ENCODE measurements at regions not wholly inside any gene's neighbourhood (a gene's known extent, or its start where the extent isn't known, plus 50 kb on each side); places are given as distances from the start of the nearest gene placed in this dataset.

DNA sequence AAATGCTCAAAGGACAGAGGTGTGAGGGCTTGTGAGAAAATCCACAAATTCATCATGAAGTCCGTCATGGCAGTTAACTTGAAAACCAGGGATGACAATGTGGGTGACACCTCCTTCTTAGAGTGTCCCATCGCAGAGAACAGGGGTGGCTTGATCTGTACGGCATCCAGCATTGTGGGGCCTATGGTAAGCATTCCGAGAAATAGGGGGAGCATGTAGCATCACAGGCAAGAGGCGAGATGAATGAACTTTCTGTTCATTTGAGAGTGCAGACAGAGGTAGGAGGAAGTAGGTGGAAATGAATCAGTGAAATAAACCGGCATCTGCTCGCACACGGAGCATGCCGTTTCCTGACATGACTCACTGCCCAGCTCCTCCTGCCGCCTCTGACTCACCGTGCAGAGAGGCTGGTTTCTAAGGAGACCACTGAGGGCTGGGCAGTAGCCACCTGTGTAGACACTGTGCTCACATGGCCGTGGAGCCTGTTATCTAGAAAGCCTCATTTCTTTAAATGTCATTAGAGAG is 339.0 kb downstream of the RFC3 start:
- H3K4me3 ChIP-seq: no peak overlapping the region
- no peaks in the 10 kb centered on the region for H3K36me3 ChIP-seq
- H3K4me1 ChIP-seq: peaks cover 3 to 40% (median 8%) of the 10 kb centered on the region in 3 donors
- no peaks in the 10 kb centered on the region for H3K27me3 ChIP-seq
- TF ChIP-seq EP300 (IDR thresholded peaks at IDR 0.05): no peak
- TF ChIP-seq POLR2AphosphoS5 (IDR thresholded peaks at IDR 0.05): peak; percentile 85
- H3K9me3 ChIP-seq: no peaks in the 10 kb centered on the region
- peak; percentile 97 for ATAC-seq
- 15 to 29% methylated on average over 1 to 10 of the region's 12 CpGs for WGBS, 2 donors (ENCODE audit: low coverage in 1 of 2)
- peak overlapping the region in 3 of 4 donors; percentile 14 to 63 (median 50) for H3K27ac ChIP-seq

DNA sequence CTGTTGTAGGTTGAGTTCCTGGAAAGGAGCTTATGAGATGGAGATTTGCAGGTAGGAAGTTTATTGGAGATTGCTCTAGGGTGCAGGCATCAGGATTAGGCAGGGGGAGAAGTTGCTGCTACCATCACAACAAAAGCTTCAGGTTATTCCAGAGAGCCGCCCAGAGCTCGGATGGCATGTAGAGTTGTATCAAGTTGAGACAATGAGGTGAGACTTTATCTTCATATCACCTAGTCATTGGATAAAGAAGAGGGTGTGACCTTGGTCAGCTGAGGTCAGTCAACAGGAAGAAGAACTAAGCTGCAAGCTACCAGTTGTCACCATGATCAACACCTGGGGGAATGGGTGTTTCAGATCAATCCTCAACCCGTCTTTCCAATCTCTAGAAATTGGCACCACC is 342.0 kb downstream of the RFC3 start:
- ATAC-seq: no peak
- TF ChIP-seq POLR2AphosphoS5 (IDR thresholded peaks at IDR 0.05) (no peak), EP300 (IDR thresholded peaks at IDR 0.05) (no peak), POLR2A (IDR thresholded peaks at IDR 0.05) (no peak)
- TF ChIP-seq, protein P1, sequence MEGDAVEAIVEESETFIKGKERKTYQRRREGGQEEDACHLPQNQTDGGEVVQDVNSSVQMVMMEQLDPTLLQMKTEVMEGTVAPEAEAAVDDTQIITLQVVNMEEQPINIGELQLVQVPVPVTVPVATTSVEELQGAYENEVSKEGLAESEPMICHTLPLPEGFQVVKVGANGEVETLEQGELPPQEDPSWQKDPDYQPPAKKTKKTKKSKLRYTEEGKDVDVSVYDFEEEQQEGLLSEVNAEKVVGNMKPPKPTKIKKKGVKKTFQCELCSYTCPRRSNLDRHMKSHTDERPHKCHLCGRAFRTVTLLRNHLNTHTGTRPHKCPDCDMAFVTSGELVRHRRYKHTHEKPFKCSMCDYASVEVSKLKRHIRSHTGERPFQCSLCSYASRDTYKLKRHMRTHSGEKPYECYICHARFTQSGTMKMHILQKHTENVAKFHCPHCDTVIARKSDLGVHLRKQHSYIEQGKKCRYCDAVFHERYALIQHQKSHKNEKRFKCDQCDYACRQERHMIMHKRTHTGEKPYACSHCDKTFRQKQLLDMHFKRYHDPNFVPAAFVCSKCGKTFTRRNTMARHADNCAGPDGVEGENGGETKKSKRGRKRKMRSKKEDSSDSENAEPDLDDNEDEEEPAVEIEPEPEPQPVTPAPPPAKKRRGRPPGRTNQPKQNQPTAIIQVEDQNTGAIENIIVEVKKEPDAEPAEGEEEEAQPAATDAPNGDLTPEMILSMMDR (IDR thresholded peaks at IDR 0.05): no peak
- Histone ChIP-seq H3K27ac (peak overlapping the region in 1 of 4 donors; percentile 82), H3K36me3 (no peaks in the 10 kb centered on the region), H3K27me3 (no peaks in the 10 kb centered on the region), H3K4me1 (peaks cover 7 to 48% (median 9%) of the 10 kb centered on the region in 3 donors), H3K9me3 (no peaks in the 10 kb centered on the region), H3K4me3 (no peak overlapping the region)
- 95 to 100% methylated on average over 2 of the region's 3 CpGs for WGBS, 2 donors (ENCODE audit: low coverage in 1 of 2)

DNA sequence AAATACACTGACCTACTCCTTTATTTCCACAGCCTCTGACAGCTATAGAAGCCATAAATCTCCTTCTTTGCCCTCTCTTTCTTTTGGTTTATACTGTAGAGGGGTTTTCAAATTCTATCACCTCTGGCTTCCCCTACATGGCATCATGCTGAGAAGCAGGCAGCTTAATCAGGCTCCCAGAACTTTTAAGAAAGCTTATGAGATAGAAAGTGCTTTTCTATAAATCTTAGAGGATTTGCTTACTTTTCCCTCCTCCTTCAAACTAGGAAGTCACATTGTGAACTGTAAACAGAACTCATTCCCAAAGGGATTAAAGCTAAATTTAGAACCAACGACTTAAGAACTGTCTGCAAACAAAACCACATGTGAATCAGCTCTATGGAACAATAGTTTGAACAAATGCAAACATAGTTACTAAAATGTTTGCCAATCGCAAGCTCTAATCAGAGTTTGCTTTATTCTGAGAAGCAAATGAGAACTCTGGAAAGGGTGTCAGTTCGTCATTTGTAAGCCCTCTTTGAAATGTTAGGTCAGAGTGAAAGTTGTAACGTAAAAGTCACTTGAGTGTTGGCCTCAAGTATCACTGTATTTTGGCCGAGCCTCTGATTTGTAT is 344.1 kb downstream of the RFC3 start:
- peak overlapping the region; percentile 11 to 21 for H3K4me3 ChIP-seq
- TF ChIP-seq, protein P1 (IDR thresholded peaks at IDR 0.05): no peak
- TF ChIP-seq POLR2AphosphoS5 (IDR thresholded peaks at IDR 0.05): peak; percentile 80
- peak; percentile 16 for ATAC-seq
- peaks cover 7 to 31% (median 9%) of the 10 kb centered on the region in 3 donors for H3K4me1 ChIP-seq
- no peaks in the 10 kb centered on the region for H3K27me3 ChIP-seq
- H3K9me3 ChIP-seq: no peaks in the 10 kb centered on the region
- WGBS, 2 donors (ENCODE audit: low coverage in 1 of 2): 5 to 22% methylated on average over 3 to 5 of the region's 5 CpGs
- no peaks in the 10 kb centered on the region for H3K36me3 ChIP-seq
- peak overlapping the region; percentile 79 to 92 (median 82) for H3K27ac ChIP-seq

DNA sequence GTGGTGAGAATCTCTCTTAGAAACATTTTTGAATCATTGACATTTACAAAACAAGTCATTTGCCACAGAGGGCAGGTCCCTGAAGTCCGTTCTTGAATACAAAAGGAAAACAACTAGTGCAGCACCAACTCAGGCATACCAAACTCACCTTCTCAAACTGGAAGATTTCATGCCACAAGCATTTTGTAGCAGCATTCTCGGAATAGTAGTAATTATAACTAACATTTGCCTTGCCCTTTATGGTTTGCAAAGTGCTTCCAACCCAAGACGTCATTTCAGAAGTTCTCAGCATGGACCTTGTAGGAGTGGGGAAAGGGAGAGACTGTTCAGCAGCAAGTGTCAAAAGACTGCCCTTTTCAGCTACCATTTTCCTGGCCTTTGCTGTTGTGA is 344.6 kb downstream of the RFC3 start:
- ATAC-seq: peak; percentile 30
- Histone ChIP-seq H3K36me3 (no peaks in the 10 kb centered on the region), H3K4me3 (peak overlapping the region; percentile 11 to 21), H3K27ac (peak overlapping the region; percentile 79 to 92 (median 82)), H3K9me3 (no peaks in the 10 kb centered on the region), H3K27me3 (no peaks in the 10 kb centered on the region), H3K4me1 (peaks cover 7 to 26% (median 9%) of the 10 kb centered on the region in 3 donors)
- WGBS, 2 donors (ENCODE audit: low coverage in 1 of 2): 10 to 12% methylated on average over 3 of the region's 3 CpGs
- no peak for TF ChIP-seq EP300 (IDR thresholded peaks at IDR 0.05)
- TF ChIP-seq POLR2AphosphoS5 (IDR thresholded peaks at IDR 0.05): peak; percentile 76
- no peak for TF ChIP-seq POLR2A (IDR thresholded peaks at IDR 0.05)

DNA sequence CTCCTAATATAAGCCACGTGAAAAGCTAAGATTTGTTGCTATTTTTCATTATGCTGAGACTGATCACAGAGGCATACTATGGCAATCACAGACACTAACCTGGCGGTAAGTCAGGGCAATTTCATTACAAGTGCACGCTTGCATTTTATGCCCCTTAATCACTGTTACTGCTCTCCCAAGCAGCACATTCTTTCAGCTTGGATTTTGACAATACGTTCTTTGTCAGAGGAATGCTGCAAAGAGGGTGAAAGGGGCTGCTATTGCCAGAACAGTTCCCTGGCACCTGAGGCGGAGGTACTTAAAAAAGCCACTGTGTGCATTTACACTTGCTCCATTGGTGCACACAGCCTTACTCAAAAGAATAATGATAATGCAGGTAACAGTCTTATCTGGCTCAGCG is 346.6 kb downstream of the RFC3 start:
- Histone ChIP-seq H3K4me1 (peaks cover 7 to 24% (median 9%) of the 10 kb centered on the region in 3 donors), H3K27ac (peak overlapping the region in 1 of 4 donors; percentile 6), H3K27me3 (no peaks in the 10 kb centered on the region), H3K9me3 (no peaks in the 10 kb centered on the region), H3K36me3 (no peaks in the 10 kb centered on the region), H3K4me3 (no peak overlapping the region)
- TF ChIP-seq POLR2A (IDR thresholded peaks at IDR 0.05) (no peak), EP300 (IDR thresholded peaks at IDR 0.05) (no peak), POLR2AphosphoS5 (IDR thresholded peaks at IDR 0.05) (no peak)
- TF ChIP-seq, protein P1 (IDR thresholded peaks at IDR 0.05): no peak
- WGBS, 2 donors (ENCODE audit: low coverage in 1 of 2): 29 to 74% methylated on average over 4 to 5 of the region's 6 CpGs
- no peak for ATAC-seq

DNA sequence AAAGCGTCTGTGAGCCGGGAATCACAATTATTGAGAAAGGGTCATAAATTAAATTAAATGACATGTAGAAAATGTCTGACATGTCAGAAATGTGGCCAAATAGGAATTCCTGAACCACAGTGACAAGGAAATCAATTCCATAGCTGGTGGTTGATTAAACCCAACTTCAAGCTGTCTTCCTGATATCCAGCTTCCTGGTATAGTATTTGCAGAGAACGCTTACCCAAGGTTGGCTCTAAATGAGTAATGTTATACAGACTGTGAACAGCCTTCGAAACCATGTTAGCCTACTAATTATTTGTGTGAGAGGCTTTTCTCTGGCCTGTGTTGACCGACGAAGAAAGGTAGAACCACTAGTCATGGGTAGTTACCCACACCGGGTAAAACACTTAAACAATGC is 347.2 kb downstream of the RFC3 start:
- Histone ChIP-seq H3K27me3 (no peaks in the 10 kb centered on the region), H3K36me3 (no peaks in the 10 kb centered on the region), H3K4me3 (no peak overlapping the region), H3K4me1 (peaks cover 7 to 24% (median 9%) of the 10 kb centered on the region in 3 donors), H3K9me3 (no peaks in the 10 kb centered on the region), H3K27ac (no peak overlapping the region)
- no peak for ATAC-seq
- 94% methylated on average over 3 to 4 of the region's 7 CpGs for WGBS, 2 donors (ENCODE audit: low coverage in 1 of 2)
- TF ChIP-seq EP300 (IDR thresholded peaks at IDR 0.05): no peak
- no peak for TF ChIP-seq POLR2A (IDR thresholded peaks at IDR 0.05)
- TF ChIP-seq, protein P1 (IDR thresholded peaks at IDR 0.05): no peak
- TF ChIP-seq POLR2AphosphoS5 (IDR thresholded peaks at IDR 0.05): no peak

All from gastroesophageal sphincter (tissue), 4 donors.